ENCODE measurements at regions not wholly inside any gene's neighbourhood (a gene's known extent, or its start where the extent isn't known, plus 50 kb on each side); places are given as distances from the start of the nearest gene placed in this dataset.
A peak's percentile ranks its signal among the peaks of the same experiment; 100 is the strongest.

GRCh38 chr14:100469632-100470522 lies 117.3 kb downstream of the BEGAIN start:
- no peak for DNase-seq

- no peak for DNase-seq
Measured at GRCh38 chr14:100470523-100470897, 116.7 kb downstream of the BEGAIN start.

GRCh38 chr14:100471441-100472093 lies 115.7 kb downstream of the BEGAIN start:
- peak in 1 of 2 experiments; percentile 82 for DNase-seq

GRCh38 chr14:100472094-100472455 lies 115.1 kb downstream of the BEGAIN start:
- DNase-seq = peak; percentile 60 to 82

GRCh38 chr14:100472491-100472890 lies 114.7 kb downstream of the BEGAIN start:
- no peak for DNase-seq

- DNase-seq = no peak
Measured at GRCh38 chr14:100473249-100473648, 114.0 kb downstream of the BEGAIN start.

- peak in 1 of 2 experiments; percentile 37 for DNase-seq
Measured at GRCh38 chr14:100474196-100474595, 113.0 kb downstream of the BEGAIN start.

- no peak for DNase-seq
Measured at GRCh38 chr14:100475268-100475667, 111.9 kb downstream of the BEGAIN start.

GRCh38 chr14:100476012-100476822 lies 111.0 kb downstream of the BEGAIN start:
- no peak for DNase-seq

GRCh38 chr14:100484531-100485267 lies 102.5 kb downstream of the BEGAIN start:
- DNase-seq = no peak

GRCh38 chr14:100486025-100486828 lies 101.0 kb downstream of the BEGAIN start:
- DNase-seq = peak in 1 of 2 experiments; percentile 41
